Body of pancreas (tissue), 4 donors: ENCODE measurements at regions not wholly inside any gene's neighbourhood (a gene's known extent, or its start where the extent isn't known, plus 50 kb on each side); places are given as distances from the start of the nearest gene placed in this dataset.

ENCODE experiments used
- CTCF ChIP-seq, 7 experiments: fragments of 450-650 bp in 4 of 7; fragments of 200-600 bp in 3 of 7; sonication (generic) in 3 of 7; IDR thresholded peaks; one replicate each; pipeline ENCODE4 v1.5.1; 2016 to 2019; ENCODE audit warnings: antibody characterized with exemption in 7 of 7
- POLR2A ChIP-seq, 3 donors: fragments of 450-650 bp; IDR thresholded peaks; one replicate each; pipeline ENCODE4 v1.6.1; 2016; ENCODE audit warnings: antibody characterized with exemption in 3 of 3, mild to moderate bottlenecking in 2 of 3

GRCh38 chr13:87919956-87920355 is 248.8 kb downstream of the SLITRK5 start:
- no peak for TF ChIP-seq CTCF (IDR thresholded peaks at IDR 0.05)
- no peak for TF ChIP-seq POLR2A (IDR thresholded peaks at IDR 0.05)
